ENCODE measurements at regions not wholly inside any gene's neighbourhood (a gene's known extent, or its start where the extent isn't known, plus 50 kb on each side); places are given as distances from the start of the nearest gene placed in this dataset.

- no peak for DNase-seq
Measured at GRCh38 chr5:79868163-79868670, 122.8 kb downstream of the MTX3 start.

DNA sequence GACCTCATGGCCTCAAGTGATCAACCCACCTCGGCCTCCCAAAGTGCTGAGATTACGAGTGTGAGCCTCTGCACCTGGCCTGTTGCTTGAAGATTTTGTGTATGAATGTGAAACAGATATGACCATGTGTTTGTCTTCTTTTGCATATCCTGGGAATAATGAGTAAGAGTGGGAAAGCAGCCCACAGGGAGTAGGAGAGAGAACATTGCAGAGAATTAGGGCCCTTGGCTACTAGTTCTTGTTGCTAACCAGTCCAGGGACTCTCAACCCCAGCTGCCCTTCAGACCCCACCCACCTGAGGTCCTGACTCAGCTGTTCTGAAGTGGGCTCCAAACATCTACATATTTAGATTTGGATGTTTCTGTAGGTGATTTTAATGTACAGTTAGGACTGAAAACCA is 125.5 kb downstream of the MTX3 start:
- no peak for DNase-seq

GRCh38 chr5:79864364-79864763 is 126.7 kb downstream of the MTX3 start:
- no peak for DNase-seq

- no peak for DNase-seq
Measured at GRCh38 chr5:79859588-79859987, 131.5 kb downstream of the MTX3 start.

DNA sequence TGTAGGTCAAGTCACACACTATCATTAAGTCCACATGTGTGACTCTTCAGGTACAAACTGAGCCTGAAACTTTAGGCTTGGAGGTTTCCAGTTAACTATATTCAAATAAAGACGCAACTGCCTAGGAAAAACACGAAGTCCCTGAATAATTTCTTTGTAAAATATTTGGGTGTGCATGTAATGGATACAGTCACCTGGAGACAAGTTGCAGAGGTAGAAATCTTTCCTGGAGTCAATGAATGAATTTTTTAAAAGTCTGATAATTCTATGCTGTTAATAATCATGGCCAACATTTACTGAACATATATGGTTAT is 132.7 kb downstream of the MTX3 start:
- DNase-seq: no peak

- DNase-seq: no peak
Measured at GRCh38 chr5:79857714-79858409, 133.2 kb downstream of the MTX3 start.

GRCh38 chr5:79856456-79857055 is 134.5 kb downstream of the MTX3 start:
- no peak for DNase-seq

DNA sequence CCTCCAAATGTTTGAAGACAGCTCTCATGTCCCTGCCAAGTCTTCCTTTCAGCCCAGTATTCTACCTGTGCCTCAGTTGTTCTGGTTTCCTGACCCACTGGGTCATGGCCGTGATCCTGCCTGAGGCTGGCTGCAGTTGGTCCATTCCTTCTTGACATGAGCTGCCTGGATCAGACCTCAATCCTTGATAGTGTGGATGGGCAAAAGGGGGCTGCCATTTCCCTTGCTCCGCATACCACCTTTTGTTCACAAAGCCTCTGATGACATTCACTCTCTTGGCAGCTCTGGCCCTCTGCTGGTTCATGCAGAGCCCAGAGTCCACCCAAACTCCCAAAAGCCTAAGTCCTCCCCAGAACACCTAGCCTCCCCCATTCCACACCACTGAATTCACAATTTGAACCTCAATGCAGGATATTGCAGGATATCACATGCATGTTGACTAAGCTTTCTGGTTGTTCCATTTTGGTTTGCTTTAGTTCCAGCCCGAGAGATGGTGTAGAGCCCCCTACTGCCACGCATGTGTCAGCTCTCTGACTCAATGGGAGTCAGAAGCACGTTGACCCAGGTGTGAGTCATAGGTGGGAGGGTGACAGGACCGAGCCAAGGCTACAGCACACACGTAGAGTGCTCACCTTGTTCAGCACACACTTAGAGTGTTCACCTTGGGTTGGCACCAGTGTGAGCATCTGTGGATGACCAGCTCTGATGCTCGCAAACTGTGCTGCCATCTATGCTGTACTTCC is 137.2 kb downstream of the MTX3 start:
- DNase-seq: no peak

GRCh38 chr5:79853028-79853427 is 138.0 kb downstream of the MTX3 start:
- DNase-seq: no peak

DNA sequence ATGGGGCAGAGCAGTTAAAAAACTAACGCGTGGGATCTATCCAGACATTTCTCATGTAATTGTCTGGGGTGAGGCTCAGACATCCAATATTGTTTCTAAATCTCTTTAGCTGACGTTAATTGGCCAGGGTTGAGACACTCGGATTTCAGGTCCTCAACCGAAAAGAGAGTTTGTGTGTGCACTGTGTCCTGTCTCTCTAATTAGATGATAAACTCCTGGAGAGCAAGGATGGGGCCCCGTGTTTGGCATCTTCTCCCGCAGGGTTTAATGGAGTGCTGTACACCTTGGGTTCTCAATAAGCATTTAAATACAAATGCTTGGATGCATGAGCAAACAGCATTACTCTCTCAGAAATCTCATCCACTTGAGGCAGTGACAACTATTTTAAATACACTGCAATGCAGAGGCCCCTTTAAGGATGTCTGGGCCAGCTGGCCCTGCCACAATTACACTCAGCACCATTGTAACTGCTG is 139.6 kb downstream of the MTX3 start:
- DNase-seq: no peak

GRCh38 chr5:79850941-79851340 is 140.1 kb downstream of the MTX3 start:
- no peak for DNase-seq

- DNase-seq: no peak
Measured at GRCh38 chr5:79850316-79850822, 140.7 kb downstream of the MTX3 start.

DNA sequence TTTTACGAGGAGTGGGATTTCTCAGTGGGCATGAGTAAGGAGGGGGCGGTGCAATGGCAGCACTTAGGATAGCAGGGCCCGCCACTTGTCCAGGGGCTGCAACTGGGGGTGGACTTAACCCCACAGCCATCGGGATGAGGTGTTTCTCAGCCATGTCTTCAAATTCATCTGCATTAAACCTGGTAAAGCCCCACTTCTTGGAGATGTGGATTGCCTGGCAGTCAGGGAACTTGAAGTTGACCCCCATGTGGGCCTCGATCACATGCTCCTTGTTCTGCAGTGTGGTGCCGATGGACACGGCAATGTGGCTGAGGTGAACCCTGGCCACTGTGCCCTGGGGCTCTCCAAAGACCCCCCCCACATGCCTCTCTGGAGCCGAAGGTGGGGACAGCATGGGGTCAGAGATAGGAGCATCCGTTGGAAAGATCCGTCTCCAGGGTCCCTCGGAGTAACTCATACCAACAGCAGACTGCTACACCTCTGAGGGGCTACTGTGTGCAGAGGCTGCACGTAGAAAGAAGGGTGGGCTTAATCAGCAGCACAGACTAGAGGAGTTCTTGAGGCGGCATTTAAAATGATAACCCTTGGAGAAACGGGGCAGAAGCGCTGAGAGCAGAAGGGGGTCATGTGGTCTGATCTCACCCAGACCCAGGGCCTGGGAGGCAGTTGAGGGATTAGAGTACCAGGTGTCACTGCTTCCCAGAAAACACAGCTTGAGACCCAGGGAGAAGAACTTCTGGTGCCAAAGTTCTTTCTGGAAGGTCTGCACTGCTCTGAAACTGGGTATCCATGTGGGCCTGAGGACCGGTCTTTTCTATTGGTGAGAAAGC is 141.4 kb downstream of the MTX3 start:
- no peak for DNase-seq
